ENCODE measurements at regions not wholly inside any gene's neighbourhood (a gene's known extent, or its start where the extent isn't known, plus 50 kb on each side); places are given as distances from the start of the nearest gene placed in this dataset.

- Histone ChIP-seq H3K4me1 (ENCODE audit: insufficient read depth, low read length) (no peaks in the 10 kb centered on the region), H3K9me3 (ENCODE audit: control insufficient read depth, insufficient read depth, low read length) (no peaks in the 10 kb centered on the region), H3K9ac (ENCODE audit: low read depth, low read length) (no peak overlapping the region), H3K36me3 (ENCODE audit: insufficient read depth, low read length) (no peaks in the 10 kb centered on the region)
These were observed 143.5 kb upstream of the LNX1 start for GRCh38 chr4:53734584-53735353.

GRCh38 chr4:53734182-53734581, 142.9 kb upstream of the LNX1 start:
- H3K4me1 ChIP-seq (ENCODE audit: insufficient read depth, low read length) = no peaks in the 10 kb centered on the region
- H3K9ac ChIP-seq (ENCODE audit: low read depth, low read length) = no peak overlapping the region
- H3K9me3 ChIP-seq (ENCODE audit: control insufficient read depth, insufficient read depth, low read length) = no peaks in the 10 kb centered on the region
- no peaks in the 10 kb centered on the region for H3K36me3 ChIP-seq (ENCODE audit: insufficient read depth, low read length)

GRCh38 chr4:53732661-53733060, 141.4 kb upstream of the LNX1 start:
- H3K9ac ChIP-seq (ENCODE audit: low read depth, low read length) = no peak overlapping the region
- H3K36me3 ChIP-seq (ENCODE audit: insufficient read depth, low read length) = no peaks in the 10 kb centered on the region
- H3K4me1 ChIP-seq (ENCODE audit: insufficient read depth, low read length) = no peaks in the 10 kb centered on the region
- H3K9me3 ChIP-seq (ENCODE audit: control insufficient read depth, insufficient read depth, low read length) = no peaks in the 10 kb centered on the region

GRCh38 chr4:53730031-53730805, 138.9 kb upstream of the LNX1 start:
- Histone ChIP-seq H3K9ac (ENCODE audit: low read depth, low read length) (no peak overlapping the region), H3K4me1 (ENCODE audit: insufficient read depth, low read length) (no peaks in the 10 kb centered on the region), H3K9me3 (ENCODE audit: control insufficient read depth, insufficient read depth, low read length) (no peaks in the 10 kb centered on the region), H3K36me3 (ENCODE audit: insufficient read depth, low read length) (no peaks in the 10 kb centered on the region)

- Histone ChIP-seq H3K36me3 (ENCODE audit: insufficient read depth, low read length) (no peaks in the 10 kb centered on the region), H3K9ac (ENCODE audit: low read depth, low read length) (no peak overlapping the region), H3K9me3 (ENCODE audit: control insufficient read depth, insufficient read depth, low read length) (no peaks in the 10 kb centered on the region), H3K4me1 (ENCODE audit: insufficient read depth, low read length) (no peaks in the 10 kb centered on the region)
These were observed 130.8 kb upstream of the LNX1 start for GRCh38 chr4:53722110-53722509.

- no peak overlapping the region for H3K9ac ChIP-seq (ENCODE audit: low read depth, low read length)
- no peaks in the 10 kb centered on the region for H3K36me3 ChIP-seq (ENCODE audit: insufficient read depth, low read length)
- no peaks in the 10 kb centered on the region; the same call in 1 of the 2 replicates for H3K4me1 ChIP-seq (ENCODE audit: insufficient read depth, low read length)
- H3K9me3 ChIP-seq (ENCODE audit: control insufficient read depth, insufficient read depth, low read length) = no peaks in the 10 kb centered on the region
These were observed 130.0 kb upstream of the LNX1 start for GRCh38 chr4:53721263-53721662.

GRCh38 chr4:53720776-53721175, 129.5 kb upstream of the LNX1 start:
- no peaks in the 10 kb centered on the region for H3K36me3 ChIP-seq (ENCODE audit: insufficient read depth, low read length)
- no peak overlapping the region for H3K9ac ChIP-seq (ENCODE audit: low read depth, low read length)
- H3K4me1 ChIP-seq (ENCODE audit: insufficient read depth, low read length) = no peaks in the 10 kb centered on the region; the same call in 1 of the 2 replicates
- H3K9me3 ChIP-seq (ENCODE audit: control insufficient read depth, insufficient read depth, low read length) = no peaks in the 10 kb centered on the region

- H3K36me3 ChIP-seq (ENCODE audit: insufficient read depth, low read length) = no peaks in the 10 kb centered on the region
- H3K9me3 ChIP-seq (ENCODE audit: control insufficient read depth, insufficient read depth, low read length) = no peaks in the 10 kb centered on the region
- H3K4me1 ChIP-seq (ENCODE audit: insufficient read depth, low read length) = no peaks in the 10 kb centered on the region; the same call in 1 of the 2 replicates
- no peak overlapping the region for H3K9ac ChIP-seq (ENCODE audit: low read depth, low read length)
These were observed 125.8 kb upstream of the LNX1 start for GRCh38 chr4:53717064-53717549.

- Histone ChIP-seq H3K4me1 (ENCODE audit: insufficient read depth, low read length) (no peaks in the 10 kb centered on the region; the same call in 1 of the 2 replicates), H3K9ac (ENCODE audit: low read depth, low read length) (no peak overlapping the region), H3K9me3 (ENCODE audit: control insufficient read depth, insufficient read depth, low read length) (no peaks in the 10 kb centered on the region), H3K36me3 (ENCODE audit: insufficient read depth, low read length) (no peaks in the 10 kb centered on the region)
These were observed 125.3 kb upstream of the LNX1 start for GRCh38 chr4:53716471-53717063.

- Histone ChIP-seq H3K9me3 (ENCODE audit: control insufficient read depth, insufficient read depth, low read length) (no peaks in the 10 kb centered on the region), H3K9ac (ENCODE audit: low read depth, low read length) (no peak overlapping the region), H3K4me1 (ENCODE audit: insufficient read depth, low read length) (no peaks in the 10 kb centered on the region; the same call in 1 of the 2 replicates), H3K36me3 (ENCODE audit: insufficient read depth, low read length) (no peaks in the 10 kb centered on the region)
These were observed 124.7 kb upstream of the LNX1 start for GRCh38 chr4:53716011-53716410.

GRCh38 chr4:53714236-53715140, 123.2 kb upstream of the LNX1 start:
- H3K9ac ChIP-seq (ENCODE audit: low read depth, low read length) = no peak overlapping the region
- no peaks in the 10 kb centered on the region for H3K36me3 ChIP-seq (ENCODE audit: insufficient read depth, low read length)
- no peaks in the 10 kb centered on the region; the same call in 1 of the 2 replicates for H3K4me1 ChIP-seq (ENCODE audit: insufficient read depth, low read length)
- H3K9me3 ChIP-seq (ENCODE audit: control insufficient read depth, insufficient read depth, low read length) = no peaks in the 10 kb centered on the region

GRCh38 chr4:53713767-53714166, 122.5 kb upstream of the LNX1 start:
- no peaks in the 10 kb centered on the region for H3K9me3 ChIP-seq (ENCODE audit: control insufficient read depth, insufficient read depth, low read length)
- no peaks in the 10 kb centered on the region for H3K36me3 ChIP-seq (ENCODE audit: insufficient read depth, low read length)
- no peaks in the 10 kb centered on the region; the same call in 1 of the 2 replicates for H3K4me1 ChIP-seq (ENCODE audit: insufficient read depth, low read length)
- no peak overlapping the region for H3K9ac ChIP-seq (ENCODE audit: low read depth, low read length)

- no peaks in the 10 kb centered on the region for H3K36me3 ChIP-seq (ENCODE audit: insufficient read depth, low read length)
- no peak overlapping the region for H3K9ac ChIP-seq (ENCODE audit: low read depth, low read length)
- H3K4me1 ChIP-seq (ENCODE audit: insufficient read depth, low read length) = no peaks in the 10 kb centered on the region; the same call in 1 of the 2 replicates
- H3K9me3 ChIP-seq (ENCODE audit: control insufficient read depth, insufficient read depth, low read length) = no peaks in the 10 kb centered on the region
These were observed 122.0 kb upstream of the LNX1 start for GRCh38 chr4:53713296-53713695.
